ENCODE measurements at regions not wholly inside any gene's neighbourhood (a gene's known extent, or its start where the extent isn't known, plus 50 kb on each side); places are given as distances from the start of the nearest gene placed in this dataset.
"Not testable (repeated sequence)": the region's sequence is repeated elsewhere in the genome, so short reads cannot be mapped to it uniquely, and the experiment has no call there.

DNA sequence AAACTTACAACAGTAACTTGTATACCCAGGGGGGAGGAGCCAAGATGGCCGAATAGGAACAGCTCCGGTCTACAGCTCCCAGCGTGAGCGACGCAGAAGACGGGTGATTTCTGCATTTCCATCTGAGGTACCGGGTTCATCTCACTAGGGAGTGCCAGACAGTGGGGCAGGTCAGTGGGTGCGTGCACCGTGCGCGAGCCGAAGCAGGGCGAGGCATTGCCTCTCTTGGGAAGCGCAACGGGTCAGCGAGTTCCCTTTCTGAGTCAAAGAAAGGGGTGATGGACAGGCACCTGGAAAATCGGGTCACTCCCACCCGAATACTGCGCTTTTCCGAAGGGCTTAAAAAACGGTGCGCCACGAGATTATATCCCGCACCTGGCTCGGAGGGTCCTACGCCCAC, 278.8 kb downstream of the FAM47B start:
- not testable (repeated sequence) for H3K4me3 ChIP-seq (ENCODE audit: low read depth, low read length); DNase-seq (ENCODE audit: low read depth)

GRCh38 chrX:35244088-35244741, 301.6 kb downstream of the FAM47B start:
- no peak for TF ChIP-seq CTCF (IDR thresholded peaks at IDR 0.05; ENCODE audit: insufficient read depth, low read length)

GRCh38 chrX:35244796-35245508, 302.4 kb downstream of the FAM47B start:
- no peak overlapping the region for H3K4me3 ChIP-seq (ENCODE audit: low read depth, low read length)
- no peak for DNase-seq (ENCODE audit: low read depth)
- TF ChIP-seq CTCF (IDR thresholded peaks at IDR 0.05; ENCODE audit: insufficient read depth, low read length), result no peak

More at GRCh38 chrX:35244088-35244741, 301.6 kb downstream of the FAM47B start:
- no peak for DNase-seq (ENCODE audit: low read depth)
- H3K4me3 ChIP-seq (ENCODE audit: low read depth, low read length), result no peak overlapping the region

GRCh38 chrX:35251226-35251625, 308.6 kb downstream of the FAM47B start:
- no peak for TF ChIP-seq CTCF (IDR thresholded peaks at IDR 0.05; ENCODE audit: insufficient read depth, low read length)
- H3K4me3 ChIP-seq (ENCODE audit: low read depth, low read length), result no peak overlapping the region
- DNase-seq (ENCODE audit: low read depth), result no peak

- H3K4me3 ChIP-seq (ENCODE audit: low read depth, low read length), result no peak overlapping the region
- no peak for TF ChIP-seq CTCF (IDR thresholded peaks at IDR 0.05; ENCODE audit: insufficient read depth, low read length)
- DNase-seq (ENCODE audit: low read depth), result no peak
Observed at GRCh38 chrX:35276115-35276514, 333.5 kb downstream of the FAM47B start.

DNA sequence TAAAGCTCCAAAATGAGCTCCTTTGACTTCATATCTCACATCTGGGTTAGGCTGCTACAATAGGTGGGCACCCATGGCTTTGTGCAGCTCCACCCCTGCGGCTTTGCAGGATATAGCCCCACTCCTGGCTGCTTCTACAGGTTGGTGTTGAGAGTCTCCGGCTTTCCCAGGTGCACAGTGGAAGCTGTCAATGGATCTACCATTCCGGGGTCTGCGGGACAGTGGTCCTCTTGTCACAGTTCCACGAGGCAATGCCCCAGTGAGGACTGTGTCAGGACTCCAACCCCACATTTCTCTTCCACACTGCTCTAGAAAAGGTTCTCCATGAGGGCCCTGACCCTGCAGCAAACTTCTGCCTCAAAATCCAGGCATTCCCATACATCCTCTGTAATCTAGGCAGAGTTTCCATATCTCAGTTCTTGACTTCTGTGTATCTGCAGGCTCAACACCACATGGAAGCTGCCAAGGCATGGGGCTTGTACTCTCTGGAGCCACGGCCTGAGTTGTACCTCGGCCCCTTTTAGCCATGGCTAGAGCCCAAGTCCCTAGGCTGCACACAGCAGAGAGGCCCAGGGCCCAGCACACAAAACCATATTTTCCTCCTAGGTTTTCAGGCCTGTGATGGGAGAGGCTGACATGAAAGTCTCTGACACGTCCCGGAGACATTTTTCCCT, 342.8 kb downstream of the FAM47B start:
- no peak for DNase-seq (ENCODE audit: low read depth)
- no peak for TF ChIP-seq CTCF (IDR thresholded peaks at IDR 0.05; ENCODE audit: insufficient read depth, low read length)
- H3K4me3 ChIP-seq (ENCODE audit: low read depth, low read length), result no peak overlapping the region

GRCh38 chrX:35288657-35289056, 346.1 kb downstream of the FAM47B start:
- no peak overlapping the region for H3K4me3 ChIP-seq (ENCODE audit: low read depth, low read length)
- no peak for DNase-seq (ENCODE audit: low read depth)
- TF ChIP-seq CTCF (IDR thresholded peaks at IDR 0.05; ENCODE audit: insufficient read depth, low read length), result no peak

Data from fibroblast of the aortic adventitia (primary cell).